ENCODE measurements at regions not wholly inside any gene's neighbourhood (a gene's known extent, or its start where the extent isn't known, plus 50 kb on each side); places are given as distances from the start of the nearest gene placed in this dataset.
A peak's percentile ranks its signal among the peaks of the same experiment; 100 is the strongest.
"Not testable (repeated sequence)": the region's sequence is repeated elsewhere in the genome, so short reads cannot be mapped to it uniquely, and the experiment has no call there.

GRCh38 chr6:122280105-122281021 is 119.1 kb upstream of the HSF2 start:
- not testable (repeated sequence) for DNase-seq (ENCODE audit: low spot score)

GRCh38 chr6:122283884-122284283 is 115.6 kb upstream of the HSF2 start:
- no peak for DNase-seq (ENCODE audit: low spot score)

GRCh38 chr6:122284848-122285247 is 114.6 kb upstream of the HSF2 start:
- DNase-seq (ENCODE audit: low spot score): no peak

GRCh38 chr6:122285292-122285913 is 114.0 kb upstream of the HSF2 start:
- no peak for DNase-seq (ENCODE audit: low spot score)

GRCh38 chr6:122286512-122286911 is 112.9 kb upstream of the HSF2 start:
- DNase-seq (ENCODE audit: low spot score): no peak

- DNase-seq (ENCODE audit: low spot score): peak; percentile 10
Observed at GRCh38 chr6:122289762-122290539, 109.5 kb upstream of the HSF2 start.

- DNase-seq (ENCODE audit: low spot score): no peak
Observed at GRCh38 chr6:122297010-122297409, 102.4 kb upstream of the HSF2 start.

- no peak for DNase-seq (ENCODE audit: low spot score)
Observed at GRCh38 chr6:122302067-122302466, 97.4 kb upstream of the HSF2 start.

GRCh38 chr6:122307577-122307976 is 91.9 kb upstream of the HSF2 start:
- DNase-seq (ENCODE audit: low spot score): no peak

- no peak for DNase-seq (ENCODE audit: low spot score)
Observed at GRCh38 chr6:122308074-122308473, 91.4 kb upstream of the HSF2 start.

GRCh38 chr6:122315842-122316241 is 83.6 kb upstream of the HSF2 start:
- no peak for DNase-seq (ENCODE audit: low spot score)

- no peak for DNase-seq (ENCODE audit: low spot score)
Observed at GRCh38 chr6:122322824-122323223, 76.6 kb upstream of the HSF2 start.

- no peak for DNase-seq (ENCODE audit: low spot score)
Observed at GRCh38 chr6:122323361-122323760, 76.1 kb upstream of the HSF2 start.

- DNase-seq (ENCODE audit: low spot score): no peak
Observed at GRCh38 chr6:122330315-122330714, 69.1 kb upstream of the HSF2 start.

GRCh38 chr6:122337645-122338044 is 61.8 kb upstream of the HSF2 start:
- DNase-seq (ENCODE audit: low spot score): no peak

- no peak for DNase-seq (ENCODE audit: low spot score)
Observed at GRCh38 chr6:122339661-122340060, 59.8 kb upstream of the HSF2 start.

- DNase-seq (ENCODE audit: low spot score): no peak
Observed at GRCh38 chr6:122347280-122347679, 52.2 kb upstream of the HSF2 start.

GRCh38 chr6:122347751-122348150 is 51.7 kb upstream of the HSF2 start:
- DNase-seq (ENCODE audit: low spot score): no peak

Measured in SW480 (cell line).